ENCODE measurements at regions not wholly inside any gene's neighbourhood (a gene's known extent, or its start where the extent isn't known, plus 50 kb on each side); places are given as distances from the start of the nearest gene placed in this dataset.
A peak's percentile ranks its signal among the peaks of the same experiment; 100 is the strongest.

GRCh38 chr6:15905488-15906419 lies 223.1 kb upstream of the MYLIP start:
- in situ Hi-C loops (cut with MboI; ENCODE audit: low sequenced_read_pairs, unreplicated experiment): no loop called here
- no peak for TF ChIP-seq CTCF (IDR thresholded peaks at IDR 0.05; ENCODE audit: borderline replicate concordance, control extremely low read depth, extremely low read depth, insufficient read depth, missing control alignments)
- DNase-seq (ENCODE audit: low spot score): peak; percentile 44

- no peak for DNase-seq (ENCODE audit: low spot score)
- in situ Hi-C loops (cut with MboI; ENCODE audit: low sequenced_read_pairs, unreplicated experiment): no loop called here
- TF ChIP-seq CTCF (IDR thresholded peaks at IDR 0.05; ENCODE audit: borderline replicate concordance, control extremely low read depth, extremely low read depth, insufficient read depth, missing control alignments): no peak
Measured at GRCh38 chr6:15904651-15905376, 224.1 kb upstream of the MYLIP start.

GRCh38 chr6:15901141-15902115 lies 227.5 kb upstream of the MYLIP start:
- peak; percentile 68 for DNase-seq (ENCODE audit: low spot score)
- in situ Hi-C loops (cut with MboI; ENCODE audit: low sequenced_read_pairs, unreplicated experiment): no loop called here
- no peak for TF ChIP-seq CTCF (IDR thresholded peaks at IDR 0.05; ENCODE audit: borderline replicate concordance, control extremely low read depth, extremely low read depth, insufficient read depth, missing control alignments)

- DNase-seq (ENCODE audit: low spot score): no peak
- TF ChIP-seq CTCF (IDR thresholded peaks at IDR 0.05; ENCODE audit: borderline replicate concordance, control extremely low read depth, extremely low read depth, insufficient read depth, missing control alignments): no peak
- in situ Hi-C loops (cut with MboI; ENCODE audit: low sequenced_read_pairs, unreplicated experiment): no loop called here
Measured at GRCh38 chr6:15898693-15899092, 230.2 kb upstream of the MYLIP start.

- no peak for TF ChIP-seq CTCF (IDR thresholded peaks at IDR 0.05; ENCODE audit: borderline replicate concordance, control extremely low read depth, extremely low read depth, insufficient read depth, missing control alignments)
- in situ Hi-C loops (cut with MboI; ENCODE audit: low sequenced_read_pairs, unreplicated experiment): no loop called here
- no peak for DNase-seq (ENCODE audit: low spot score)
Measured at GRCh38 chr6:15897063-15897876, 231.6 kb upstream of the MYLIP start.

All from GM13976 (cell line).